HCT116 (cell line): ENCODE measurements at regions not wholly inside any gene's neighbourhood (a gene's known extent, or its start where the extent isn't known, plus 50 kb on each side); places are given as distances from the start of the nearest gene placed in this dataset.
"Not testable (repeated sequence)": the region's sequence is repeated elsewhere in the genome, so short reads cannot be mapped to it uniquely, and the experiment has no call there.

Experiments used
- ATAC-seq: fragments of 200-7000 bp; cut with Tn5 transposase; 2 replicates; pipeline ENCODE4 v1.9.1; 2020; ENCODE audit warnings: mild to moderate bottlenecking, moderate library complexity
- BruUV-seq: library from RNA; stranded (reverse); fragments of 400-500 nt; replicated peaks from 2 replicates; lab custom pipeline; 2021; lab: Mats Ljungman, UMichigan
- CTCF ChIA-PET: fragments of 300-600 bp; sonication (Branson Sonifier 250); formaldehyde crosslinking; loops from one replicate; lab custom pipeline; 2021; ENCODE audit warnings: antibody characterized with exemption; lab: Charles Lee
- POLR2A ChIA-PET: fragments of 300-600, 350-600 bp; sonication (Branson Sonifier 250); formaldehyde crosslinking; loops from one replicate; lab custom pipeline; 2021; ENCODE audit warnings: antibody characterized with exemption; lab: Charles Lee
- RAD21 ChIA-PET, 2 experiments: fragments of 300-600 bp; sonication (Branson Sonifier 250); formaldehyde crosslinking; loops; one replicate each; lab custom pipeline; 2023; ENCODE audit warnings: low total read pairs in 2 of 2; ENCODE audit not compliant: uncharacterized antibody in 2 of 2, unreplicated experiment in 2 of 2, low non-redundant PET in 1 of 2; lab: Charles Lee
- DNase-seq: peaks from one replicate; pipeline ENCODE4 v3.0.0-alpha.2; 2010; ENCODE audit warnings: low read depth, low spot score
- H2AFZ ChIP-seq: fragments of 200-600 bp; shearing (Covaris generic), sonication (generic); 2 replicates; pipeline ENCODE4 v1.6.1; 2017; ENCODE audit warnings: low read depth, mixed run types, mixed read lengths, antibody characterized with exemption, low read length; ENCODE audit not compliant: poor library complexity, severe bottlenecking
- H3K27ac ChIP-seq: 2 replicates; pipeline ENCODE4 v1.5.1; 2012; ENCODE audit warnings: low read depth, low read length
- H3K27me3 ChIP-seq: fragments of 200-600 bp; sonication (generic); 2 replicates; pipeline ENCODE4 v1.6.1; 2016; ENCODE audit warnings: mixed run types, low read length, mixed read lengths; ENCODE audit not compliant: insufficient read depth
- H3K36me3 ChIP-seq, 2 experiments: fragments of 200-500 bp in 1 of 2; fragments of 200-600 bp in 1 of 2; sonication (Bioruptor generic) in 1 of 2; sonication (generic) in 1 of 2; 2 replicates each; pipeline versions ENCODE4 v1.5.1 to v1.6.1; 2014 to 2016; ENCODE audit warnings: low read length in 2 of 2, inconsistent platforms in 1 of 2, mixed read lengths in 1 of 2, mixed run types in 1 of 2; ENCODE audit not compliant: insufficient read depth in 2 of 2, control insufficient read depth in 1 of 2
- H3K4me1 ChIP-seq, 2 experiments: fragments of 200-600 bp in 1 of 2; sonication (generic) in 1 of 2; 2 replicates each; pipeline versions ENCODE4 v1.5.1 to v1.6.1; 2012 to 2017; ENCODE audit warnings: low read length in 2 of 2, inconsistent platforms in 1 of 2, mild to moderate bottlenecking in 1 of 2, mixed read lengths in 1 of 2, mixed run types in 1 of 2, moderate library complexity in 1 of 2; ENCODE audit not compliant: insufficient read depth in 2 of 2, control insufficient read depth in 1 of 2
- H3K4me2 ChIP-seq: fragments of 200-600 bp; sonication (generic); 2 replicates; pipeline ENCODE4 v1.6.1; 2017; ENCODE audit warnings: mixed run types, low read length, mixed read lengths
- H3K4me3 ChIP-seq, 2 experiments: fragments of 200-600 bp in 1 of 2; sonication (generic) in 1 of 2; replicated peaks in 1 of 2; 2 replicates each; pipeline ENCODE4 v1.5.1; 2011 to 2016; ENCODE audit warnings: low read length in 2 of 2, control low read depth in 1 of 2, low read depth in 1 of 2, mild to moderate bottlenecking in 1 of 2, mixed read lengths in 1 of 2, mixed run types in 1 of 2
- H3K79me2 ChIP-seq: fragments of 200-600 bp; sonication (generic); 2 replicates; pipeline ENCODE4 v1.6.1; 2017; ENCODE audit warnings: mild to moderate bottlenecking, mixed run types, low read length, moderate library complexity, mixed read lengths; ENCODE audit not compliant: insufficient read depth
- H3K9ac ChIP-seq: fragments of 200-600 bp; sonication (generic); 2 replicates; pipeline ENCODE4 v1.6.1; 2016; ENCODE audit warnings: low read length, mixed read lengths
- H3K9me2 ChIP-seq: fragments of 200-600 bp; sonication (generic), shearing (Covaris generic); 2 replicates; pipeline ENCODE4 v1.6.1; 2017; ENCODE audit warnings: mixed run types, mild to moderate bottlenecking, moderate library complexity; ENCODE audit not compliant: insufficient read depth
- H3K9me3 ChIP-seq, 2 experiments: fragments of 200-500 bp in 1 of 2; fragments of 200-600 bp in 1 of 2; sonication (Bioruptor generic) in 1 of 2; sonication (generic) in 1 of 2; 2 replicates each; pipeline ENCODE4 v1.6.1; 2014 to 2017; ENCODE audit warnings: low read length in 2 of 2, mixed read lengths in 2 of 2, inconsistent platforms in 1 of 2, low read depth in 1 of 2, mild to moderate bottlenecking in 1 of 2, mixed run types in 1 of 2, moderate library complexity in 1 of 2; ENCODE audit not compliant: control insufficient read depth in 1 of 2, insufficient read depth in 1 of 2
- H4K20me1 ChIP-seq: fragments of 200-600 bp; sonication (generic), shearing (Covaris generic); 2 replicates; pipeline ENCODE4 v1.6.1; 2017; ENCODE audit warnings: mixed run types, mild to moderate bottlenecking, moderate library complexity; ENCODE audit not compliant: insufficient read depth
- ATF3 ChIP-seq: IDR thresholded peaks from 2 replicates; pipeline ENCODE4 v1.6.1; 2012
- CBX3 ChIP-seq: IDR thresholded peaks from 2 replicates; pipeline ENCODE4 v1.6.1; 2012; ENCODE audit warnings: low read depth
- CEBPB ChIP-seq: IDR thresholded peaks from 2 replicates; pipeline ENCODE4 v1.6.1; 2012; ENCODE audit warnings: low read depth
- EGR1 ChIP-seq: IDR thresholded peaks from 2 replicates; pipeline ENCODE4 v1.6.1; 2012; ENCODE audit warnings: low read depth
- ELF1 ChIP-seq: IDR thresholded peaks from 2 replicates; pipeline ENCODE4 v1.6.1; 2012; ENCODE audit warnings: low read depth, borderline replicate concordance
- EZH2 ChIP-seq: fragments of 200-600 bp; sonication (generic); IDR thresholded peaks from 2 replicates; pipeline ENCODE4 v1.6.1; 2017; ENCODE audit warnings: antibody characterized with exemption, mixed run types
- FOSL1 ChIP-seq: IDR thresholded peaks from 2 replicates; pipeline ENCODE4 v1.6.1; 2012; ENCODE audit warnings: low read depth
- JUND ChIP-seq: IDR thresholded peaks from 2 replicates; pipeline ENCODE4 v1.6.1; 2012
- POLR2A ChIP-seq: IDR thresholded peaks from 2 replicates; pipeline ENCODE4 v1.7.0; 2011; ENCODE audit warnings: borderline replicate concordance; ENCODE audit not compliant: insufficient read depth, insufficient read length; ENCODE audit errors: extremely low read depth
- RAD21 ChIP-seq: IDR thresholded peaks from 2 replicates; pipeline ENCODE4 v1.6.1; 2012; ENCODE audit warnings: low read depth, mild to moderate bottlenecking
- SIN3A ChIP-seq: IDR thresholded peaks from 2 replicates; pipeline ENCODE4 v1.6.1; 2012; ENCODE audit warnings: low read depth
- SRF ChIP-seq: IDR thresholded peaks from 2 replicates; pipeline ENCODE4 v1.6.1; 2012; ENCODE audit warnings: low read depth
- TCF7L2 ChIP-seq: IDR thresholded peaks from 2 replicates; pipeline ENCODE4 v1.7.0; 2011; ENCODE audit warnings: borderline replicate concordance, inconsistent platforms; ENCODE audit not compliant: insufficient read depth, insufficient read length; ENCODE audit errors: extremely low read depth
- ZNF274 ChIP-seq: fragments of 200-500 bp; sonication (Bioruptor generic); IDR thresholded peaks from 2 replicates; pipeline ENCODE4 v1.6.1; 2014; ENCODE audit warnings: mild to moderate bottlenecking, low read depth, low read length, inconsistent platforms
- intact Hi-C: fragments of 100-400 bp; cut with micrococcal nuclease; formaldehyde crosslinking; loops from 2 replicates; pipeline ENCODE4 v1.10.0; 2022
- TF ChIP-seq, protein P1 (sequence below), 3 experiments: fragments of 200-600 bp in 1 of 3; sonication (generic) in 1 of 3; IDR thresholded peaks in 2 of 3; conservative IDR thresholded peaks in 1 of 3; 2 replicates each; pipeline ENCODE4 v1.5.1; 2012 to 2017; ENCODE audit warnings: low read depth in 2 of 3, low read length in 2 of 3, antibody characterized with exemption in 1 of 3, borderline replicate concordance in 1 of 3, control low read depth in 1 of 3, mild to moderate bottlenecking in 1 of 3, mixed read lengths in 1 of 3, mixed run types in 1 of 3, moderate library complexity in 1 of 3; ENCODE audit not compliant: insufficient read depth in 1 of 3
- TF ChIP-seq, protein P2 (sequence below): IDR thresholded peaks from 2 replicates; pipeline ENCODE4 v1.6.1; 2012

DNA sequence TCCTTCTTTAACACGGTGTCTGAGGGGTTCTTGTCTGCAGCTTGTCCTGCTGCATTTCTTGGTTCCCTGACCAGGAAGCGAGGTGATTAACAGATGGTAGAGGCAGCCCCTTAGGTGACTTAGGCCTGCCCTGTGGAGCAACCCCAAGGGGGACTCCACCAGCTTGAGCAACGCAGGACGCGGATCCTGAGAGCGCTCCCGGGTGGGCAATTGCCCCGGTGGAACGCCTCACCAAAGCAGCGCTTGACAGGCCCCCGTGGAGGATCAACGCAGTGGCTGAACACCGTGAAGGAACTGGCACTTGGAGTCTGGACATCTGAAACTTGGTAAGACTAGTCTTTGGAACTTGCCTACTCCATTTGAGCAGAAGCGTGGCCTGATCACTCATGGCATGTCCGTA lies 272.9 kb upstream of the ATXN7L3B start:
- Histone ChIP-seq H3K27me3 (no peaks in the 10 kb centered on the region), H3K4me1 (no peaks in the 10 kb centered on the region), H3K4me3 (no peak overlapping the region), H3K27ac (no peak overlapping the region), H3K9ac (no peak overlapping the region), H4K20me1 (no peaks in the 10 kb centered on the region), H3K36me3 (no peaks in the 10 kb centered on the region), H3K9me2 (no peaks in the 10 kb centered on the region), H2AFZ (no peak overlapping the region), H3K79me2 (no peaks in the 10 kb centered on the region), H3K4me2 (no peak overlapping the region), H3K9me3 (no peaks in the 10 kb centered on the region)
- ATAC-seq (no peak), DNase-seq (no peak)
- TF ChIP-seq ZNF274 (no peak), CBX3 (no peak), EGR1 (no peak), SIN3A (no peak), EZH2 (no peak), TCF7L2 (no peak), SRF (no peak), CEBPB (no peak), ELF1 (no peak), POLR2A (no peak), ATF3 (no peak), RAD21 (no peak), FOSL1 (no peak), JUND (no peak)
- TF ChIP-seq, protein P1, sequence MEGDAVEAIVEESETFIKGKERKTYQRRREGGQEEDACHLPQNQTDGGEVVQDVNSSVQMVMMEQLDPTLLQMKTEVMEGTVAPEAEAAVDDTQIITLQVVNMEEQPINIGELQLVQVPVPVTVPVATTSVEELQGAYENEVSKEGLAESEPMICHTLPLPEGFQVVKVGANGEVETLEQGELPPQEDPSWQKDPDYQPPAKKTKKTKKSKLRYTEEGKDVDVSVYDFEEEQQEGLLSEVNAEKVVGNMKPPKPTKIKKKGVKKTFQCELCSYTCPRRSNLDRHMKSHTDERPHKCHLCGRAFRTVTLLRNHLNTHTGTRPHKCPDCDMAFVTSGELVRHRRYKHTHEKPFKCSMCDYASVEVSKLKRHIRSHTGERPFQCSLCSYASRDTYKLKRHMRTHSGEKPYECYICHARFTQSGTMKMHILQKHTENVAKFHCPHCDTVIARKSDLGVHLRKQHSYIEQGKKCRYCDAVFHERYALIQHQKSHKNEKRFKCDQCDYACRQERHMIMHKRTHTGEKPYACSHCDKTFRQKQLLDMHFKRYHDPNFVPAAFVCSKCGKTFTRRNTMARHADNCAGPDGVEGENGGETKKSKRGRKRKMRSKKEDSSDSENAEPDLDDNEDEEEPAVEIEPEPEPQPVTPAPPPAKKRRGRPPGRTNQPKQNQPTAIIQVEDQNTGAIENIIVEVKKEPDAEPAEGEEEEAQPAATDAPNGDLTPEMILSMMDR (IDR thresholded peaks at IDR 0.05 in 2 of 3, conservative IDR thresholded peaks at IDR 0.05 in 1 of 3; ENCODE audit: borderline replicate concordance in 1 of 3, insufficient read depth in 1 of 3, low read depth in 2 of 3, low read length in 2 of 3), result no peak
- TF ChIP-seq, protein P2, sequence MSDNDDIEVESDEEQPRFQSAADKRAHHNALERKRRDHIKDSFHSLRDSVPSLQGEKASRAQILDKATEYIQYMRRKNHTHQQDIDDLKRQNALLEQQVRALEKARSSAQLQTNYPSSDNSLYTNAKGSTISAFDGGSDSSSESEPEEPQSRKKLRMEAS, result no peak
- ChIA-PET POLR2A (no interaction called here), CTCF (no interaction called here), RAD21 (no interaction called here)
- intact Hi-C loops, result no loop called here
- BruUV-seq, result no TSS peak

- RAD21 ChIA-PET, H3K27ac ChIP-seq, H3K4me2 ChIP-seq, BruUV-seq, intact Hi-C loops, H3K27me3 ChIP-seq, H3K36me3 ChIP-seq, ATAC-seq, H4K20me1 ChIP-seq, H3K79me2 ChIP-seq, POLR2A ChIA-PET, H3K9me3 ChIP-seq, H3K4me3 ChIP-seq, H3K9me2 ChIP-seq, H3K9ac ChIP-seq, H3K4me1 ChIP-seq, CTCF ChIA-PET, DNase-seq, H2AFZ ChIP-seq: not testable (repeated sequence)
Measured at GRCh38 chr12:74269355-74269754, 268.3 kb upstream of the ATXN7L3B start.
